ENCODE measurements at regions not wholly inside any gene's neighbourhood (a gene's known extent, or its start where the extent isn't known, plus 50 kb on each side); places are given as distances from the start of the nearest gene placed in this dataset.

GRCh38 chr4:13944095-13944511 is 316.6 kb upstream of the BOD1L1 start:
- peak; percentile 90 for DNase-seq

GRCh38 chr4:13947921-13948320 is 320.4 kb upstream of the BOD1L1 start:
- DNase-seq, result no peak

- DNase-seq, result no peak
Observed at GRCh38 chr4:13950491-13950890, 323.0 kb upstream of the BOD1L1 start.

GRCh38 chr4:13953083-13953482 is 325.6 kb upstream of the BOD1L1 start:
- DNase-seq, result no peak

- DNase-seq, result no peak
Observed at GRCh38 chr4:13955551-13955950, 328.0 kb upstream of the BOD1L1 start.

GRCh38 chr4:13956947-13957346 is 329.4 kb upstream of the BOD1L1 start:
- no peak for DNase-seq

- no peak for DNase-seq
Observed at GRCh38 chr4:13957871-13958270, 330.3 kb upstream of the BOD1L1 start.

- DNase-seq, result no peak
Observed at GRCh38 chr4:13963601-13964000, 336.1 kb upstream of the BOD1L1 start.

- DNase-seq, result no peak
Observed at GRCh38 chr4:13966231-13967195, 339.0 kb upstream of the BOD1L1 start.

- no peak for DNase-seq
Observed at GRCh38 chr4:13968723-13969122, 341.2 kb upstream of the BOD1L1 start.

- DNase-seq, result no peak
Observed at GRCh38 chr4:13970349-13970748, 342.8 kb upstream of the BOD1L1 start.

- no peak for DNase-seq
Observed at GRCh38 chr4:13977746-13978145, 350.2 kb upstream of the BOD1L1 start.

GRCh38 chr4:13980317-13981310 is 353.1 kb upstream of the BOD1L1 start:
- no peak for DNase-seq

GRCh38 chr4:13981499-13981898 is 354.0 kb upstream of the BOD1L1 start:
- no peak for DNase-seq

- DNase-seq, result no peak
Observed at GRCh38 chr4:13982010-13982409, 354.5 kb upstream of the BOD1L1 start.

- no peak for DNase-seq
Observed at GRCh38 chr4:13983189-13983790, 355.8 kb upstream of the BOD1L1 start.

GRCh38 chr4:13984991-13985800 is 357.7 kb upstream of the BOD1L1 start:
- DNase-seq, result no peak

- DNase-seq, result no peak
Observed at GRCh38 chr4:13985837-13986236, 358.3 kb upstream of the BOD1L1 start.

GRCh38 chr4:13986548-13986947 is 359.0 kb upstream of the BOD1L1 start:
- no peak for DNase-seq

GRCh38 chr4:13988353-13989305 is 361.1 kb upstream of the BOD1L1 start:
- no peak for DNase-seq

- no peak for DNase-seq
Observed at GRCh38 chr4:13989501-13989900, 362.0 kb upstream of the BOD1L1 start.
